ENCODE measurements at regions not wholly inside any gene's neighbourhood (a gene's known extent, or its start where the extent isn't known, plus 50 kb on each side); places are given as distances from the start of the nearest gene placed in this dataset.

GRCh38 chr2:189995679-189996078 is 66.8 kb downstream of the MSTN start:
- ChIA-PET CTCF (no interaction called here), POLR2A (no interaction called here), RAD21 (ENCODE audit: low non-redundant PET in 1 of 2, low total read pairs in 2 of 2, uncharacterized antibody in 2 of 2, unreplicated experiment in 2 of 2) (interaction anchor here in 1 of 2 experiments (0.6 kb wide), 1 partner anchor 167 kb away, joined by 3 read pairs; no protein-coding TSS in a partner anchor)
- Histone ChIP-seq H3K9me3 (ENCODE audit: control insufficient read depth in 1 of 2, insufficient read depth in 1 of 2, low read depth in 1 of 2, low read length in 2 of 2) (0 out of 4 replicates have a peak, but pooled peaks cover 0 to 4% of the 10 kb centered on the region in 2 experiments), H3K9ac (ENCODE audit: low read length) (no peak overlapping the region), H3K4me3 (replicated peaks in 1 of 2; ENCODE audit: low read depth in 1 of 2, low read length in 2 of 2) (no peak overlapping the region), H2AFZ (ENCODE audit: low read depth, low read length, poor library complexity, severe bottlenecking) (peak overlapping the region; percentile 35), H3K79me2 (ENCODE audit: insufficient read depth, low read length) (no peaks in the 10 kb centered on the region), H3K9me2 (ENCODE audit: insufficient read depth) (no peaks in the 10 kb centered on the region), H3K27me3 (ENCODE audit: insufficient read depth, low read length) (no peaks in the 10 kb centered on the region), H3K4me2 (ENCODE audit: low read length) (no peak overlapping the region), H3K36me3 (ENCODE audit: control insufficient read depth in 1 of 2, insufficient read depth in 2 of 2, low read length in 2 of 2) (no peaks in the 10 kb centered on the region), H3K27ac (ENCODE audit: low read depth, low read length) (no peak overlapping the region), H3K4me1 (ENCODE audit: control insufficient read depth in 1 of 2, insufficient read depth in 2 of 2, low read length in 2 of 2) (no peaks in the 10 kb centered on the region), H4K20me1 (ENCODE audit: insufficient read depth) (no peaks in the 10 kb centered on the region)
- no peak for DNase-seq (ENCODE audit: low read depth, low spot score)
- intact Hi-C loops (cut with micrococcal nuclease) = no loop called here
- TF ChIP-seq SP1 (IDR thresholded peaks at IDR 0.05; ENCODE audit: low read depth) (no peak), MAX (IDR thresholded peaks at IDR 0.05) (no peak), REST (IDR thresholded peaks at IDR 0.05; ENCODE audit: low read depth) (no peak), ZFX (IDR thresholded peaks at IDR 0.05) (no peak), EZH2 (IDR thresholded peaks at IDR 0.05) (no peak), JUND (IDR thresholded peaks at IDR 0.05) (no peak), FOSL1 (IDR thresholded peaks at IDR 0.05; ENCODE audit: low read depth) (no peak), CBX3 (IDR thresholded peaks at IDR 0.05; ENCODE audit: low read depth) (no peak), ELF1 (IDR thresholded peaks at IDR 0.05; ENCODE audit: borderline replicate concordance, low read depth) (no peak), SRF (IDR thresholded peaks at IDR 0.05; ENCODE audit: low read depth) (no peak)
- ATAC-seq = no peak
- no TSS peak for BruUV-seq (replicated peaks)

Measured in HCT116 (cell line).